A172 (cell line): ENCODE measurements at regions not wholly inside any gene's neighbourhood (a gene's known extent, or its start where the extent isn't known, plus 50 kb on each side); places are given as distances from the start of the nearest gene placed in this dataset.
A peak's percentile ranks its signal among the peaks of the same experiment; 100 is the strongest.

ENCODE experiments used
- DNase-seq: peaks from one replicate; pipeline ENCODE4 v3.0.0-alpha.2; 2015; ENCODE audit warnings: low spot score

DNA sequence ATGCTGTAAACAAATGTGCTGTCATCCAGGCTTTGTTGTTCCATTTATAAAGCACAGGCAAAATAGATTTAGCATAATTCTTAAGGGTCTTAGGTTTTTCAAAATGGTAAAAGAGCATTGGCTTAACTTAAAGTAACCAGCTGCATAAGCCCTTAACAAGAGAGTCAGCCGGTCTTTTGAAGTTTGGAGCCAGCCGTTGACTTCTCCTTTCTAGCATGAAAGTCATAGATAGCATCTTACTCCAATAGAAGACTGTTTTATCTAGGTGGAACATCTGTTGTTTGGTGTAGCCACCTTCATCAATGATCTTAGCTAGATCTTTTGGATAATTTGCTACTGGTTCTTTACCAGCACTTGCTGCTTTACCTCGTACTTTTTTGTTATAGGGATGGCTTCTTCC, 297.5 kb upstream of the DCBLD2 start:
- no peak for DNase-seq

GRCh38 chr3:99191186-99191585, 289.7 kb upstream of the DCBLD2 start:
- DNase-seq = no peak

- no peak for DNase-seq
Measured at GRCh38 chr3:99188936-99189335, 287.4 kb upstream of the DCBLD2 start.

DNA sequence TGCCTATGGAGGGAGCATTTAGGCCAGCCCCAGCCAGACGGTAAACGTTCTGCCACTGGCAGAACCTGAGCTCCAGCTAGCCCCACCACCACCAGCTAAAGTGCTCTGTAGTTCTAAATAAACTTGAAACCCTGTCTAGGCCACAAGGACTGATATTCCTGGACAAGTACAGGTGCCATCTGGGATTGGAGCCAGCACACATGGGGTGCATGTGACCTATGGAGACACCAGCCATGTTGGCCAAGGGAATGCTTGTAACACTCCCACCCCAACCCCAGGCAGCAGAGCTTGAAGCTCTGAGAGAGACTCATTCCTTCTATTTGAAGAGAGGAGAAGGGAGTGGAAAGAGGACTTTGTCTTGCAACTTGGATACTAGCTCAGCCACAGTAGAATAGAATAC, 284.5 kb upstream of the DCBLD2 start:
- DNase-seq = no peak

DNA sequence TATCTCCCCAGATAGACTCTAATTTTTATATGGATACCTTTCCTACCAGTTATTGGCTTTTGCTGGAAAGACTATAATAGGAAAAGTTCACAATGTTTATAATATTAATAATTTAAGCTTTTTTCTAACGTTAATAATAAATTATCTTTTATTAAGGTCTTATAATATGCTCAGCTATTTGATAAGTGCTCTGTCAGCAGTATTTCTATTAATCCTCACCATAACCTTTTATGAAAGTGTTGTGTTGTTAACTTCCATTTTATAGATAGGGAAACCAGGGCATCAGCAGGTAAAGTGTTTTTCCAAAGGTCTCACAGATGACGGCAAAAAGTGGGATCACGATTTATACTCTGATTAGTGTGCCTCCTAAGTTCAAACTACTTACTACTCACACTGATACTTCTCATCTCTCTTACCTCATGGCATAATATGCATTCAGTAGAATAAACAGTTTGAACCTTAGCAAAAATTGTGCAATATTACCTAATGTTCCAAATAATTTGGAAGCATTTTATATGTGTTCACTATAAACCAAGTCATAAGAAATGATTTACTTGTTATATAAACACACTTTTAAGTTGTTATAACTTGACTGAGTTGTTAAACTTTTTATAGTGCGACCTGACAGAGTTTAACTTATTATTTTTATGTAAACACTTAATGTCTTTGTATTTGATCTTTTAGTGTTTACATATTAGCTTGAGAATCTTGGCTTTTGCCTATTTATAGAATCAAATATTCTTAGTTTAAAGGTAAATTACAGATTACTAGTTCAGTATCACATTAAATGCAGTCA, 274.9 kb upstream of the DCBLD2 start:
- DNase-seq = no peak

DNA sequence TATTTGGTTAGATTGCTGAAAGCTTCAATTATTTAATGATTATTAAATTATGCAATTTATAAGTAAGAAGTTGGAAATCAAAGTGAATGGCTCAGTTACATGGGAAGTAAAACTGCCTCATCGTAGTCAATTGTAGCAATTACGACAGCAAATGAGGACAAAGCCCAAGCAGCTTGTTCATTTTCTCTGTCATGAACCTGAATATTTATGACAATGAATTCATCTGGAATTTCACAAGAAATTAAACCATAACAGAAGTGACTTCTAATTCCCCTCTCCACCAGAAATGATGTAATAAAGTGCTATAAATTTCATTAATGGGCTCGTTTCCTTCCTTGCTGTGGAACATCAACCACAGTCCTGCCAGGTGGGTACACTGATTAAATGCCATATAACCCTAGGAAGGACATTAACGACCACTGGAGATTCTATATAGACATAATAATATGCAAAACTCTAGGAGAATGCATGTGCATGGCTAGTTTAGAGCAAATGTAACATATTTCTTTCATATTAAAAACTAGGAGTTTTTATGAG, 273.8 kb upstream of the DCBLD2 start:
- no peak for DNase-seq

DNA sequence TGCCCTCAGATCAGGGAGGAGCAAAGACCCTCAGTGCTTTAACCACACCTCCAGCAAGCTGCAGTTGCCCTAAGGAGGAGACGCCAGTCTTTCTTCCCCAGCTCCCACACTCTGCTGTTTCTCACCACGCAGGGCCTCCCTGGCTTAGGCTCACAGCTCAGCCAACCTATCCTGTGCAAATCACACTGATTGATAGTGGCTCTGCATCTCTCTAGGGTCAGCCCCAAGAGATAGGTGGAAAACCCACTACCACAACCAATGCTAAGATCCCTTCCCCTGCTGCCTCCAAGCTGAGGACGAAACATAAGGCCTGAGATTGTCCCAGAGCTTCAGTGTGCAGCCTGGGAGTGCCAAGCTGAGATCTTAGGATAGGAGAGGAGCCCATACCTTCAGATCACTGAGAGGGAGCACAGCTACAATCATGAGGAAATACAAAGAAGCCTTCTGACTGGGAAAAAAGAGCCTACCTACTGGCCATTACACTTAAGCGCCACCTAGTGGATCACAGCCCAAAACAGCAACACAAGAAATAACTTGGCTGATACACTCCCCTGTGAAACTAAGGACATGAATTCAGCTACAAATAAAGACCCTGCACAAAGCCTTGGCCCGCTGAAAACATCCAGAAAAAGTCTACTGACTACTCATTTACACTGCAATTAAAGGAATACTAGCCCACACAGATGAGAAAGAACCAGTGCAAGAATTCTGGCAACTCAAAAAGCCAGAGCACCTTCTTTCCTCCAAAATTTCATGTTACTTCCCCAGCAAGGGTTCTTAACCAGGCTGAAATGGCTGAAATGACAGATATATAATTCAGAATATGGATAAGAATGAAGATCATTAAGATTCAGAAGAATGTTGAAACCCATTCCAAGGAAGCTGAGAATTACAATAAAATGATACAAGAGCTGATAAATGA, 271.5 kb upstream of the DCBLD2 start:
- peak; percentile 81 for DNase-seq

- DNase-seq = no peak
Measured at GRCh38 chr3:99171800-99172199, 270.3 kb upstream of the DCBLD2 start.

DNA sequence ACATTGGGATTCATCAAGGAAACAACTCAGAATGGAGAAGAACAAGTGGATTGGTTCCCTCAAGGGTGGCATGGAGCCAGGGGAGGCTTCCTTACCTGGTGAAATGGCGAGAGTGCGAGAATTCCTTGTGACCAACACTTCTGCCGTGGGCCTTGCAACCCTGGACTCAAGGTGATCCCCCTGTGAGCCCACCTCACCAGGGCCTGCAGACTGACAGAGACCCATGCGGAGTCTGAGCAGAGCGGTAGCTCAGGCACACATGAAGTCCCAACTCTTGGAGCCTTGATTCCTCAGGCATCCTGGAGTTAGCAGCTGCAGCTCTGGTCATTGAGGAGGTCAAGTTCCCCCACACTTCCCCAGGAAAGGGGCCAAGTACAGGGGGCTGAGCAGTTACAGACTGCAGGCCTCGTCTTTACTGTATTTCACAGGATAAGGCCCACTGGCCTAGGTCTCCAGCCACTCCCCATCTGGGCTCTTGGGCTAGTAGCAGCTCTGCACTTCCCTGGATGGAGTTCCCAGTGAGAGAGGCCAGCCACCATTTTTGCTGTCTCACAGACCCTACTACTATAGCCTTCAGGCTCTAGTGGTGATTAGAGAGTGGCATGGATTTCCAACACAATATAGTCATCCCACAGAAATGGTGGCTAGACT, 269.5 kb upstream of the DCBLD2 start:
- DNase-seq = no peak

DNA sequence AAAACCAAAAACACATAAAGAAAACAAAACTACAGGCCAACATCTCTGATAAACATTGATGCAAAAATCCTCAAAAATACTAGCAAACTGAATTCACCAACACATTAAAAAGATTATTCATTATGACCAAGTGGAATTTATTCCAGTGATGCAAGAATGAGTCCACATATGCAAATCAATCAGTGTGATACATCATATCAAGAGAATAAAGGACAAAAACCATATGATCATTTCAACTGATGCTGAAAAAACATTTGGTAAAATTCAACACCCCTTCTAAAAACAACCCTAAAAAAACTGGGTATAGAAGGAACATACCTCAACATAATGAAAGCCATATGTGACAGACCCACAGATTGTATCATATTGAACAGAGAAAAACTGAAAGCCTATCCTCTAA, 265.6 kb upstream of the DCBLD2 start:
- no peak for DNase-seq

- DNase-seq = no peak
Measured at GRCh38 chr3:99163314-99163713, 261.8 kb upstream of the DCBLD2 start.

GRCh38 chr3:99159220-99159762, 257.8 kb upstream of the DCBLD2 start:
- no peak for DNase-seq

DNA sequence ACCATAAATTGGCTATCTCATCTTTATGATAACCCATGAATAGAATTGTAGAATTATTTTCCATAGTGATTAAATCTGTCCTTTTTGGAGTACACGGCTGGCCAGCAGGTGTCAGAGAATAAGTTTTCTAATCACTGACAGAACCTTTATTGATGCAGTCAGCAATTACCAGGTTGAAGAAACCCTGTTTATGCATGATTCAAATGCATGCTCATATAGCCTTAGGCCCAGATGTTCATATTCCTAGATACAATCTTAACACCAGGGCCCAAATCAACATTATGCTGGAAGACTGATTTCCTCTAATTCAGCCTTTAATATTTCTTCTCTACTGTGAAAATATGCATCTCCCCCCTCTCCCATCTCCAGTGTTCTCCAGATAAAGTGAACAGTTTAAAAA, 243.5 kb upstream of the DCBLD2 start:
- DNase-seq = no peak

GRCh38 chr3:99143493-99143892, 242.0 kb upstream of the DCBLD2 start:
- DNase-seq = no peak

DNA sequence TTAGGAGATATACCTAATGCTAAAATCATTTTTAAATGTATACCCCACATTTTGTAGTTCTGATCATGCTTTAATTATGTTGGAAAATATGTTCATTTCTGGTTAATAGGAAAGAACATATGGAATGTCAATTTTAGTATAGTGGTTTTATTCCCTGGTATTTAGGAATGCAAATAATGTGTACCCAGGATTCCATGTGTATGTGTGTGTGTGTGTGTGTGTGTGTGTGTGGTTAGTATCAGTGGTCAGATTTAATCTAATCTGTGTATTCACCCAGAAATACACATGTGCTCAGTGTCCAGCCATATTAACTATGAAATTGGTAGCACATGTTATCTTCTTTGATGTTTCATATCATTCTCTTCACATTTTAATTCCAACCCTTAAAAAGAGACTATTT, 233.5 kb upstream of the DCBLD2 start:
- DNase-seq = no peak

GRCh38 chr3:99131876-99132275, 230.4 kb upstream of the DCBLD2 start:
- peak; percentile 79 for DNase-seq

GRCh38 chr3:99128725-99129505, 227.4 kb upstream of the DCBLD2 start:
- peak; percentile 98 for DNase-seq

DNA sequence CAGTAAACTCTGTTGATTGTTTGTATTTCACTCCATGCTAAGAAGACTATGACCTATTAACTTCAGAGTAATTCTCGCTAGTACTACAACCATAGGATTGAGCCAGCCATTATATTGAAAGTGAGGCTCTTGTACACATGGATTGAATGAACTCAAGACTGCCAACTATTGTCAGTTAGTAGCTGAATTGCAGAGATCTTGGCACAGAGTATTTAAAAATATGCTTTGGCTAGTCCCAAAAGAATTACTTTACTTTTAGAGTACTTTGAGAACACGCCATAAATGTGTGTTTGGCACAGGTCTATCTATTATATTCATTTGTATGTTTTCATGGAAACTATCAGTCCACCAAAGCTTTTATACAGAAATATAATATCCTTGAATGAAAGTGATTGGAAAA, 226.7 kb upstream of the DCBLD2 start:
- DNase-seq = peak; percentile 17

GRCh38 chr3:99126316-99126715, 224.8 kb upstream of the DCBLD2 start:
- DNase-seq = peak; percentile 11

DNA sequence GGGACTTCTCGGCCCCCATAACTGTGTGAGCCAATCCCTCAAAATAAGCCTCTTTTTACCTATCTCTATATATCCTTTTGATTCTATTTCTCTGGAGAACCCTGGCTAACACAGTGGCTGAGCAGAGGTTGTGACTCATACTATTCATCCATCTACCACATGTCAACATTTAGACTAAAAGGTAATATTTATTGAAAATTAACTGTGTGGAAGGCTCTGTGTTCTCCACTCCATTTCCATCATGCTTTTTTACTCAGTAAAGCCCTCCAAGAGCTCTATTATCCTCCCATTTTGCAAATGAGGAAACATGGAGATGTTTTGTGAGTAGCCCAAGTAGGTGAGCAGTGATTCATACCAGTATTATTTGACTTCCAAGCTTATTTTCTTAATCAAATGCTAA, 217.9 kb upstream of the DCBLD2 start:
- peak; percentile 45 for DNase-seq

GRCh38 chr3:99118381-99118780, 216.9 kb upstream of the DCBLD2 start:
- peak; percentile 38 for DNase-seq
